ENCODE measurements at regions not wholly inside any gene's neighbourhood (a gene's known extent, or its start where the extent isn't known, plus 50 kb on each side); places are given as distances from the start of the nearest gene placed in this dataset.

GRCh38 chr4:138053641-138054301 lies 188.4 kb downstream of the SLC7A11 start (continued):
- TF ChIP-seq ZNF462 (CRISPR knock-in tag; IDR thresholded peaks at IDR 0.05) = no peak
- TF ChIP-seq REST (IDR thresholded peaks at IDR 0.05; ENCODE audit: unreplicated experiment) = no peak
- no peak for TF ChIP-seq EZH2phosphoT487 (IDR thresholded peaks at IDR 0.05; ENCODE audit: unreplicated experiment)
- TF ChIP-seq ETS1 (IDR thresholded peaks at IDR 0.05) = no peak
- TF ChIP-seq NANOG (IDR thresholded peaks at IDR 0.05; ENCODE audit: borderline replicate concordance) = no peak
